ENCODE measurements at regions not wholly inside any gene's neighbourhood (a gene's known extent, or its start where the extent isn't known, plus 50 kb on each side); places are given as distances from the start of the nearest gene placed in this dataset.

GRCh38 chr22:49137206-49137840, 690.4 kb downstream of the BRD1 start:
- Histone ChIP-seq H3K9me3 (ENCODE audit: low read length) (no peaks in the 10 kb centered on the region), H3K9ac (ENCODE audit: low read length) (no peak overlapping the region), H3K27ac (ENCODE audit: low read depth, low read length) (no peak overlapping the region), H3K27me3 (ENCODE audit: control insufficient read depth in 1 of 2, insufficient read depth in 2 of 2, low read length in 2 of 2) (peaks cover 0 to 6% of the 10 kb centered on the region in 2 donors), H3K4me1 (ENCODE audit: insufficient read depth, low read length) (no peaks in the 10 kb centered on the region), H3K4me3 (ENCODE audit: low read depth in 1 of 2, low read length in 2 of 2) (no peak overlapping the region), H3K36me3 (ENCODE audit: insufficient read depth, low read length) (no peaks in the 10 kb centered on the region)

GRCh38 chr22:49136816-49137180, 690.9 kb downstream of the BRD1 start:
- Histone ChIP-seq H3K4me1 (ENCODE audit: insufficient read depth, low read length) (no peaks in the 10 kb centered on the region), H3K27me3 (ENCODE audit: control insufficient read depth in 1 of 2, insufficient read depth in 2 of 2, low read length in 2 of 2) (peaks cover 0 to 6% of the 10 kb centered on the region in 2 donors)

GRCh38 chr22:49136041-49136815, 691.4 kb downstream of the BRD1 start:
- H3K27ac ChIP-seq (ENCODE audit: low read depth, low read length), result no peak overlapping the region

More at GRCh38 chr22:49136816-49137180, 690.9 kb downstream of the BRD1 start:
- Histone ChIP-seq H3K27ac (ENCODE audit: low read depth, low read length) (no peak overlapping the region), H3K4me3 (ENCODE audit: low read depth in 1 of 2, low read length in 2 of 2) (no peak overlapping the region), H3K36me3 (ENCODE audit: insufficient read depth, low read length) (no peaks in the 10 kb centered on the region), H3K9ac (ENCODE audit: low read length) (no peak overlapping the region), H3K9me3 (ENCODE audit: low read length) (no peaks in the 10 kb centered on the region)

GRCh38 chr22:49134076-49134475, 693.6 kb downstream of the BRD1 start:
- Histone ChIP-seq H3K9ac (ENCODE audit: low read length) (no peak overlapping the region), H3K36me3 (ENCODE audit: insufficient read depth, low read length) (no peaks in the 10 kb centered on the region), H3K4me1 (ENCODE audit: insufficient read depth, low read length) (no peaks in the 10 kb centered on the region), H3K4me3 (ENCODE audit: low read depth in 1 of 2, low read length in 2 of 2) (no peak overlapping the region), H3K27ac (ENCODE audit: low read depth, low read length) (no peak overlapping the region), H3K27me3 (ENCODE audit: control insufficient read depth in 1 of 2, insufficient read depth in 2 of 2, low read length in 2 of 2) (peaks cover 0 to 6% of the 10 kb centered on the region in 2 donors), H3K9me3 (ENCODE audit: low read length) (no peaks in the 10 kb centered on the region)

More at GRCh38 chr22:49136041-49136815, 691.4 kb downstream of the BRD1 start:
- H3K9me3 ChIP-seq (ENCODE audit: low read length), result no peaks in the 10 kb centered on the region
- H3K4me3 ChIP-seq (ENCODE audit: low read depth in 1 of 2, low read length in 2 of 2), result no peak overlapping the region
- peaks cover 0 to 6% of the 10 kb centered on the region in 2 donors for H3K27me3 ChIP-seq (ENCODE audit: control insufficient read depth in 1 of 2, insufficient read depth in 2 of 2, low read length in 2 of 2)
- no peaks in the 10 kb centered on the region for H3K4me1 ChIP-seq (ENCODE audit: insufficient read depth, low read length)
- no peak overlapping the region for H3K9ac ChIP-seq (ENCODE audit: low read length)
- no peaks in the 10 kb centered on the region for H3K36me3 ChIP-seq (ENCODE audit: insufficient read depth, low read length)

GRCh38 chr22:49133541-49133940, 694.1 kb downstream of the BRD1 start:
- Histone ChIP-seq H3K27ac (ENCODE audit: low read depth, low read length) (no peak overlapping the region), H3K9ac (ENCODE audit: low read length) (no peak overlapping the region), H3K4me3 (ENCODE audit: low read depth in 1 of 2, low read length in 2 of 2) (no peak overlapping the region), H3K4me1 (ENCODE audit: insufficient read depth, low read length) (no peaks in the 10 kb centered on the region), H3K27me3 (ENCODE audit: control insufficient read depth in 1 of 2, insufficient read depth in 2 of 2, low read length in 2 of 2) (peaks cover 0 to 6% of the 10 kb centered on the region in 2 donors), H3K9me3 (ENCODE audit: low read length) (no peaks in the 10 kb centered on the region), H3K36me3 (ENCODE audit: insufficient read depth, low read length) (no peaks in the 10 kb centered on the region)

GRCh38 chr22:49132009-49132408, 695.7 kb downstream of the BRD1 start:
- no peak overlapping the region for H3K9ac ChIP-seq (ENCODE audit: low read length)
- no peaks in the 10 kb centered on the region for H3K9me3 ChIP-seq (ENCODE audit: low read length)
- H3K27me3 ChIP-seq (ENCODE audit: control insufficient read depth in 1 of 2, insufficient read depth in 2 of 2, low read length in 2 of 2), result peaks cover 0 to 6% of the 10 kb centered on the region in 2 donors
- H3K4me3 ChIP-seq (ENCODE audit: low read depth in 1 of 2, low read length in 2 of 2), result no peak overlapping the region
- H3K27ac ChIP-seq (ENCODE audit: low read depth, low read length), result no peak overlapping the region
- H3K36me3 ChIP-seq (ENCODE audit: insufficient read depth, low read length), result no peaks in the 10 kb centered on the region
- no peaks in the 10 kb centered on the region for H3K4me1 ChIP-seq (ENCODE audit: insufficient read depth, low read length)

- no peak overlapping the region for H3K4me3 ChIP-seq (ENCODE audit: low read depth in 1 of 2, low read length in 2 of 2)
- no peak overlapping the region for H3K27ac ChIP-seq (ENCODE audit: low read depth, low read length)
- H3K9ac ChIP-seq (ENCODE audit: low read length), result no peak overlapping the region
- H3K4me1 ChIP-seq (ENCODE audit: insufficient read depth, low read length), result no peaks in the 10 kb centered on the region
- H3K9me3 ChIP-seq (ENCODE audit: low read length), result no peaks in the 10 kb centered on the region
- H3K27me3 ChIP-seq (ENCODE audit: control insufficient read depth in 1 of 2, insufficient read depth in 2 of 2, low read length in 2 of 2), result peaks cover 0 to 6% of the 10 kb centered on the region in 2 donors
- no peaks in the 10 kb centered on the region for H3K36me3 ChIP-seq (ENCODE audit: insufficient read depth, low read length)
Observed at GRCh38 chr22:49129736-49130135, 697.9 kb downstream of the BRD1 start.

GRCh38 chr22:49128874-49129273, 698.8 kb downstream of the BRD1 start:
- Histone ChIP-seq H3K4me3 (ENCODE audit: low read depth in 1 of 2, low read length in 2 of 2) (no peak overlapping the region), H3K9ac (ENCODE audit: low read length) (no peak overlapping the region), H3K27me3 (ENCODE audit: control insufficient read depth in 1 of 2, insufficient read depth in 2 of 2, low read length in 2 of 2) (peaks cover 0 to 6% of the 10 kb centered on the region in 2 donors), H3K9me3 (ENCODE audit: low read length) (no peaks in the 10 kb centered on the region), H3K4me1 (ENCODE audit: insufficient read depth, low read length) (no peaks in the 10 kb centered on the region), H3K36me3 (ENCODE audit: insufficient read depth, low read length) (no peaks in the 10 kb centered on the region), H3K27ac (ENCODE audit: low read depth, low read length) (no peak overlapping the region)

GRCh38 chr22:49124608-49125007, 703.1 kb downstream of the BRD1 start:
- no peaks in the 10 kb centered on the region for H3K36me3 ChIP-seq (ENCODE audit: insufficient read depth, low read length)
- no peak overlapping the region for H3K4me3 ChIP-seq (ENCODE audit: low read depth in 1 of 2, low read length in 2 of 2)
- H3K4me1 ChIP-seq (ENCODE audit: insufficient read depth, low read length), result no peaks in the 10 kb centered on the region
- no peaks in the 10 kb centered on the region for H3K27me3 ChIP-seq (ENCODE audit: control insufficient read depth in 1 of 2, insufficient read depth in 2 of 2, low read length in 2 of 2)
- no peaks in the 10 kb centered on the region for H3K9me3 ChIP-seq (ENCODE audit: low read length)
- no peak overlapping the region for H3K9ac ChIP-seq (ENCODE audit: low read length)
- H3K27ac ChIP-seq (ENCODE audit: low read depth, low read length), result no peak overlapping the region

GRCh38 chr22:49123621-49124192, 704.0 kb downstream of the BRD1 start:
- no peaks in the 10 kb centered on the region for H3K4me1 ChIP-seq (ENCODE audit: insufficient read depth, low read length)

GRCh38 chr22:49119551-49119952, 708.1 kb downstream of the BRD1 start:
- H3K4me1 ChIP-seq (ENCODE audit: insufficient read depth, low read length), result no peaks in the 10 kb centered on the region
- H3K9me3 ChIP-seq (ENCODE audit: low read length), result no peaks in the 10 kb centered on the region
- no peaks in the 10 kb centered on the region for H3K36me3 ChIP-seq (ENCODE audit: insufficient read depth, low read length)
- H3K9ac ChIP-seq (ENCODE audit: low read length), result no peak overlapping the region
- H3K27ac ChIP-seq (ENCODE audit: low read depth, low read length), result no peak overlapping the region
- H3K4me3 ChIP-seq (ENCODE audit: low read depth in 1 of 2, low read length in 2 of 2), result no peak overlapping the region
- H3K27me3 ChIP-seq (ENCODE audit: control insufficient read depth in 1 of 2, insufficient read depth in 2 of 2, low read length in 2 of 2), result no peaks in the 10 kb centered on the region

More at GRCh38 chr22:49123621-49124192, 704.0 kb downstream of the BRD1 start:
- Histone ChIP-seq H3K9me3 (ENCODE audit: low read length) (no peaks in the 10 kb centered on the region), H3K36me3 (ENCODE audit: insufficient read depth, low read length) (no peaks in the 10 kb centered on the region), H3K4me3 (ENCODE audit: low read depth in 1 of 2, low read length in 2 of 2) (no peak overlapping the region), H3K27me3 (ENCODE audit: control insufficient read depth in 1 of 2, insufficient read depth in 2 of 2, low read length in 2 of 2) (no peaks in the 10 kb centered on the region), H3K27ac (ENCODE audit: low read depth, low read length) (no peak overlapping the region), H3K9ac (ENCODE audit: low read length) (no peak overlapping the region)
